AG04450 (cell line): ENCODE measurements at regions not wholly inside any gene's neighbourhood (a gene's known extent, or its start where the extent isn't known, plus 50 kb on each side); places are given as distances from the start of the nearest gene placed in this dataset. TPM values are rescaled to one million over a fixed set of nuclear protein-coding genes. Genes with fewer than 3 reads are reported as not detected.

Experiments
- CTCF ChIA-PET: fragments of 300-600, 350-600 bp; formaldehyde crosslinking; extraction: SDS; loops from one replicate; lab custom pipeline; 2022; ENCODE audit warnings: antibody characterized with exemption, inconsistent platforms; lab: Charles Lee
- POLR2A ChIA-PET: fragments of 350-600 bp; formaldehyde crosslinking; extraction: SDS; loops from one replicate; lab custom pipeline; 2021; ENCODE audit warnings: antibody characterized with exemption, inconsistent platforms; lab: Yijun Ruan, JAX
- DNase-seq: peaks from one replicate; pipeline ENCODE4 v3.0.0-alpha.2; 2011; ENCODE audit warnings: low read depth, low spot score
- H3K27ac ChIP-seq: one replicate; pipeline ENCODE4 v1.5.1; 2012; ENCODE audit warnings: low read depth, low read length, control low read depth
- H3K27me3 ChIP-seq: one replicate; pipeline ENCODE4 v1.6.0; 2012; ENCODE audit warnings: low read length; ENCODE audit not compliant: control insufficient read depth, insufficient read depth
- H3K4me3 ChIP-seq: 2 replicates; pipeline ENCODE4 v1.5.1; 2011; ENCODE audit warnings: mild to moderate bottlenecking, low read depth, low read length, control low read depth
- H3K9me3 ChIP-seq: 2 replicates; pipeline ENCODE4 v1.5.1; 2012; ENCODE audit warnings: low read length; ENCODE audit not compliant: control insufficient read depth, insufficient read depth
- CTCF ChIP-seq: IDR thresholded peaks from 2 replicates; pipeline ENCODE4 v1.5.1; 2011; ENCODE audit warnings: low read depth, low read length, control low read depth, inconsistent platforms
- small RNA-seq: library from RNA; depleted of rRNA; stranded (forward); fragments of <200 nt; gene quantifications from one replicate; pipeline ENCODE3, GENCODE V24; 2012; ENCODE audit warnings: low read depth; ENCODE audit not compliant: insufficient read length

- H3K9me3 ChIP-seq = peaks cover 6% of the 10 kb centered on the region; the same call in 1 of the 2 replicates
- peaks cover 5% of the 10 kb centered on the region for H3K27me3 ChIP-seq
- DNase-seq = no peak
- no peak overlapping the region for H3K27ac ChIP-seq
- POLR2A ChIA-PET = interaction anchor here (0.5 kb wide), 1 partner anchor 51 kb away, joined by 4 read pairs; no protein-coding TSS in a partner anchor
- no peak for TF ChIP-seq CTCF
- CTCF ChIA-PET = no interaction called here
- H3K4me3 ChIP-seq = no peak overlapping the region
Observed at GRCh38 chr11:62018981-62019664, 51.7 kb upstream of the FTH1 start.

GRCh38 chr11:62017878-62018655 lies 50.6 kb upstream of the FTH1 start:
- ChIA-PET POLR2A (interaction anchor here (1.1 kb wide), 1 partner anchor 50 kb away, joined by 3 read pairs; the partner anchor contains the start of gene FTH1), CTCF (interaction anchor here (1.4 kb wide), 1 partner anchor 64 kb away, joined by 4 read pairs; no protein-coding TSS in a partner anchor)
- no peak overlapping the region for H3K27ac ChIP-seq
- TF ChIP-seq CTCF = no peak
- H3K4me3 ChIP-seq = no peak overlapping the region
- peaks cover 6% of the 10 kb centered on the region; the same call in 1 of the 2 replicates for H3K9me3 ChIP-seq
- DNase-seq = no peak
- peaks cover 5% of the 10 kb centered on the region for H3K27me3 ChIP-seq

Small RNAs in the stretch of these regions (small RNA-seq; reads per million reads assigned to genes)
- gene AP003733.2 = not detected
